Breast epithelium (tissue), 4 donors: ENCODE measurements at regions not wholly inside any gene's neighbourhood (a gene's known extent, or its start where the extent isn't known, plus 50 kb on each side); places are given as distances from the start of the nearest gene placed in this dataset.

Experiments used
- DNase-seq, 2 donors: peaks; one replicate each; pipeline ENCODE4 v3.0.0-alpha.2; 2019; ENCODE audit warnings: low spot score in 2 of 2
- H3K27ac ChIP-seq, 2 donors: fragments of 200-600 bp; sonication (generic) in 1 of 2; one replicate each; pipeline ENCODE4 v1.5.1; 2016 to 2019; ENCODE audit warnings: mild to moderate bottlenecking in 1 of 2
- H3K27me3 ChIP-seq, 2 donors: fragments of 200-600 bp; sonication (generic) in 1 of 2; one replicate each; pipeline versions ENCODE4 v1.5.1 to v1.6.0; 2017 to 2019; ENCODE audit warnings: control low read depth in 1 of 2, mild to moderate bottlenecking in 1 of 2
- H3K36me3 ChIP-seq: fragments of 200-600 bp; one replicate; pipeline ENCODE4 v1.5.1; 2019
- H3K4me1 ChIP-seq, 2 donors: fragments of 200-600 bp; sonication (generic); one replicate each; pipeline ENCODE4 v1.5.1; 2016 to 2019; ENCODE audit warnings: control low read depth in 1 of 2
- H3K4me3 ChIP-seq, 3 donors: fragments of 200-600 bp; sonication (generic); 1 replicate in 2 of 3; 2 replicates in 1 of 3; pipeline ENCODE4 v1.5.1; 2016 to 2019; ENCODE audit warnings: mild to moderate bottlenecking in 3 of 3, moderate library complexity in 2 of 3
- H3K9me3 ChIP-seq, 2 donors: fragments of 200-600 bp; sonication (generic) in 1 of 2; one replicate each; pipeline ENCODE4 v1.5.1; 2016 to 2019; ENCODE audit warnings: control low read depth in 1 of 2
- POLR2A ChIP-seq: fragments of 450-650 bp; IDR thresholded peaks from one replicate; pipeline ENCODE4 v1.6.1; 2016; ENCODE audit warnings: antibody characterized with exemption, mild to moderate bottlenecking, moderate library complexity
- POLR2AphosphoS5 ChIP-seq, 3 donors: sonication (generic); formaldehyde crosslinking; IDR thresholded peaks; one replicate each; pipeline ENCODE4 v1.6.1; 2017; ENCODE audit warnings: antibody characterized with exemption in 3 of 3
- intact Hi-C: fragments of 100-400 bp; cut with DNase I; formaldehyde crosslinking; loops from one replicate; pipeline ENCODE4 v1.15.1; 2023; ENCODE audit warnings: low total_unique reads
- TF ChIP-seq, protein P1 (sequence below), 3 donors: fragments of 450-650 bp; IDR thresholded peaks; one replicate each; pipeline ENCODE4 v1.5.1; 2016 to 2017; ENCODE audit warnings: antibody characterized with exemption in 3 of 3, mild to moderate bottlenecking in 3 of 3, moderate library complexity in 3 of 3

DNA sequence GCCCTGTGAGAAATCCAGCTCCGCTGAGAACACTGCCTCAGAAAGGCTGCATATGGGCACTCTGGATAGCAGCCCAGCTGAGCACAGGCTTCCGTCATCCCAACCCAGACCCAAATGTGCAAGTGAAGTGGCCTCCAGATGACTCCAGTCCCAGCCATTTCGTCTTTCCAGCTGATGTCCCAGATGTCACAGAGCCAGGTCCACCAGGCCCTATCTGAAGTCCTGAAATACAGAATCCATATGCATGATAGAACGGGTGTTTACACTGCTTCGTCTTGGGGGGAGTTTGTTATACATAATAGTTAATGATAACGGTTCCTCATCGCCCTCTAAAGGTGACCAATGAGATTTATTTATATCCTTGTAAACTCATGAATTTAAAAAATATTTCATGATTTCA, 72.6 kb upstream of the TRIM2 start:
- DNase-seq, result no peak
- H3K36me3 ChIP-seq, result no peaks in the 10 kb centered on the region
- no peak for TF ChIP-seq POLR2AphosphoS5 (IDR thresholded peaks at IDR 0.05)
- TF ChIP-seq, protein P1, sequence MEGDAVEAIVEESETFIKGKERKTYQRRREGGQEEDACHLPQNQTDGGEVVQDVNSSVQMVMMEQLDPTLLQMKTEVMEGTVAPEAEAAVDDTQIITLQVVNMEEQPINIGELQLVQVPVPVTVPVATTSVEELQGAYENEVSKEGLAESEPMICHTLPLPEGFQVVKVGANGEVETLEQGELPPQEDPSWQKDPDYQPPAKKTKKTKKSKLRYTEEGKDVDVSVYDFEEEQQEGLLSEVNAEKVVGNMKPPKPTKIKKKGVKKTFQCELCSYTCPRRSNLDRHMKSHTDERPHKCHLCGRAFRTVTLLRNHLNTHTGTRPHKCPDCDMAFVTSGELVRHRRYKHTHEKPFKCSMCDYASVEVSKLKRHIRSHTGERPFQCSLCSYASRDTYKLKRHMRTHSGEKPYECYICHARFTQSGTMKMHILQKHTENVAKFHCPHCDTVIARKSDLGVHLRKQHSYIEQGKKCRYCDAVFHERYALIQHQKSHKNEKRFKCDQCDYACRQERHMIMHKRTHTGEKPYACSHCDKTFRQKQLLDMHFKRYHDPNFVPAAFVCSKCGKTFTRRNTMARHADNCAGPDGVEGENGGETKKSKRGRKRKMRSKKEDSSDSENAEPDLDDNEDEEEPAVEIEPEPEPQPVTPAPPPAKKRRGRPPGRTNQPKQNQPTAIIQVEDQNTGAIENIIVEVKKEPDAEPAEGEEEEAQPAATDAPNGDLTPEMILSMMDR (IDR thresholded peaks at IDR 0.05), result no peak
- TF ChIP-seq POLR2A, result no peak
- H3K9me3 ChIP-seq, result no peaks in the 10 kb centered on the region
- H3K27me3 ChIP-seq, result no peaks in the 10 kb centered on the region
- intact Hi-C loops, result no loop called here
- H3K27ac ChIP-seq, result no peak overlapping the region
- no peaks in the 10 kb centered on the region for H3K4me1 ChIP-seq
- H3K4me3 ChIP-seq, result no peak overlapping the region

- DNase-seq, result peak in 1 of 2 donors; percentile 46
- intact Hi-C loops, result no loop called here
- TF ChIP-seq, protein P1 (IDR thresholded peaks at IDR 0.05), result no peak
- TF ChIP-seq POLR2A (no peak), POLR2AphosphoS5 (IDR thresholded peaks at IDR 0.05) (no peak)
- H3K36me3 ChIP-seq, result no peaks in the 10 kb centered on the region
- H3K4me1 ChIP-seq, result no peaks in the 10 kb centered on the region
- H3K27ac ChIP-seq, result no peak overlapping the region
- H3K9me3 ChIP-seq, result no peaks in the 10 kb centered on the region
- no peak overlapping the region for H3K4me3 ChIP-seq
- H3K27me3 ChIP-seq, result no peaks in the 10 kb centered on the region
Observed at GRCh38 chr4:153137159-153137558, 67.1 kb upstream of the TRIM2 start.

DNA sequence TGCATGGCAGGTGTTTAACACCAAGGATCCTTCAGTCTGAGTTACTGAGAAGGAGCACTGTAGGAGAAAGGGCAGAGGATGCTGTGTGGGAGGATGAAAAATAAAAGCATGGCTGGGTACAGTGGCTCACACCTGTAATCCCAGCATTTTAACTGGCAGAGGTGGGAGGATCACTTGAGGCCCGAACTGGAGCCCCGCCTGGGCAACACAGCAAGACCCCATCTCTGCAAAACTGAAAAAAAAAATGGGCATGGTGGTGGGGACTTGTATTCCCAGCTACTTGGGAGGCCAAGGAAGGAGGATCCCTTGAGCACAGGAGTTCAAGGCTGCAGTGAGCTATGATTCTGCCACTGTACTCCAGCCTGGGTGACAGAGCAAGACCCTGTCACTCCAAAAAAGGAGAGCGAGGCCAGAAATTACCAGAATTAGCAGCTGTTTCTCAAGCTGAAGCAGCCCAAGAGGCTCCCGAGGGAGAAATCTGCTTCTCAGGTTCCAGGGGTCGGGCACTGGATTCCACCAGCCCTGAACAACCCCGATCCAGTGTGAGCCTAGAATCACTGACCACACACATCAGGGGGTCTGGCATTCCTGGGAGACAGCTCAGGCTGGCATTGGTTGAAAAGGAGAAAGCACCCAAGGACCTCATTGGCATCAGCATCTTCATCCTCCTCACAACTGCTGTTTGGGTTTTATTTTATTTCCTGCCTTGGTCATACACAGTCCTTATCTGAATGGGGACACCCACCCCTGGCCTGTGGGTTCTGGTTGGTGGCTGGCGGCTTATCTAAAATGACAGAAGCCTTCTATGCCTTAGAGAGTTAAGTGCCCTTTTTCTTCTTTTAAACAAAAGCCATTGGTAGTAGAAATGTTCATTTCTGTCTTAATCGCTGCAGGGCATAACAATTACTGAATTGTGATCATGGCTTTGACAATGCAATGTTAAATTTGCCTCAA, 66.3 kb upstream of the TRIM2 start:
- no peak for DNase-seq
- H3K36me3 ChIP-seq, result no peaks in the 10 kb centered on the region
- H3K9me3 ChIP-seq, result no peaks in the 10 kb centered on the region
- H3K27me3 ChIP-seq, result no peaks in the 10 kb centered on the region
- H3K4me3 ChIP-seq, result no peak overlapping the region
- peaks cover 0 to under 1% of the 10 kb centered on the region in 2 donors for H3K4me1 ChIP-seq
- intact Hi-C loops, result no loop called here
- H3K27ac ChIP-seq, result no peak overlapping the region
- TF ChIP-seq POLR2AphosphoS5 (IDR thresholded peaks at IDR 0.05), result no peak
- TF ChIP-seq POLR2A, result no peak
- TF ChIP-seq, protein P1 (IDR thresholded peaks at IDR 0.05), result no peak

DNA sequence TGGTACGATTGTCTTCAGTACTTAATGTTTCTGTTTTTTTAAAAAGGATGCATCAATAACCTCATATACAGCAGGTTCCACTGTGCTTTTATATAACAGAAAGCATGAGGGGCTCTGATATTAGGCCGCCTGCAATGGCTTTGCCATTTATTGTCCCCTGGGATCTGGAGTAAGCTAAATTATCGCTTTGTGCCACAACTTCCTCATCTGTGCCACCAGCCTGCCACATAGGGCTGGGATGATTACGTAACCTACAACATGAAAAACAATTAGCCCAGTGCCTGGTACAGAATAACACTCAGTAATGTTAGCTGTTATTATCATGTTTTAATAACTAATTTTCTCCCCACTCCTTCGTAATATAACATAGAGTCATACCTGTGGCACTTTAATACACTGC, 65.5 kb upstream of the TRIM2 start:
- Histone ChIP-seq H3K4me1 (peaks cover 0 to 6% of the 10 kb centered on the region in 2 donors), H3K9me3 (no peaks in the 10 kb centered on the region), H3K27me3 (no peaks in the 10 kb centered on the region), H3K27ac (peak overlapping the region in 1 of 2 donors; percentile 55), H3K4me3 (no peak overlapping the region), H3K36me3 (no peaks in the 10 kb centered on the region)
- TF ChIP-seq POLR2A, result no peak
- TF ChIP-seq, protein P1 (IDR thresholded peaks at IDR 0.05), result no peak
- TF ChIP-seq POLR2AphosphoS5 (IDR thresholded peaks at IDR 0.05), result no peak
- intact Hi-C loops, result no loop called here
- DNase-seq, result no peak

DNA sequence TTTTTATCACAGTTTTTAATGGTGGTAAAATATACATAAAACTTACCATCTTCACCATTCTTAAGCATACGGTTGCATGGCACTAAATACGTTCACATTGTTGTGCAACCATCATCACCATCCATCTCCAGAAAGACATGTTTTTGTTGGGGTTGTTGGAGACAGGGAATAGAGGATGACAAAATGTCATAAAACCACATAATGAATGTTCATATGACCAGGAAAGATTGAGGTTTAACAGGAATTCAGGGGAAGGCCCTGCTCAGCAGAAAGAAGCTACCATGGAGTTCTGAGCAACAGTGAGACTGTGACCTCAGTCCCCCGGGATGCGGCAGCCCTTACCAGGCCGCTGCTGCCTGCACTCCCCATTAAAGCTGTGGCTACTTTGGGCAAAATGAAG, 63.9 kb upstream of the TRIM2 start:
- Histone ChIP-seq H3K27me3 (no peaks in the 10 kb centered on the region), H3K4me1 (peaks cover 0 to 6% of the 10 kb centered on the region in 2 donors), H3K27ac (peak overlapping the region; percentile 40 to 55), H3K4me3 (no peak overlapping the region), H3K9me3 (no peaks in the 10 kb centered on the region), H3K36me3 (no peaks in the 10 kb centered on the region)
- intact Hi-C loops, result no loop called here
- DNase-seq, result no peak
- TF ChIP-seq POLR2AphosphoS5 (IDR thresholded peaks at IDR 0.05), result no peak
- TF ChIP-seq POLR2A, result no peak
- TF ChIP-seq, protein P1 (IDR thresholded peaks at IDR 0.05), result no peak
